ENCODE measurements at regions not wholly inside any gene's neighbourhood (a gene's known extent, or its start where the extent isn't known, plus 50 kb on each side); places are given as distances from the start of the nearest gene placed in this dataset.

DNA sequence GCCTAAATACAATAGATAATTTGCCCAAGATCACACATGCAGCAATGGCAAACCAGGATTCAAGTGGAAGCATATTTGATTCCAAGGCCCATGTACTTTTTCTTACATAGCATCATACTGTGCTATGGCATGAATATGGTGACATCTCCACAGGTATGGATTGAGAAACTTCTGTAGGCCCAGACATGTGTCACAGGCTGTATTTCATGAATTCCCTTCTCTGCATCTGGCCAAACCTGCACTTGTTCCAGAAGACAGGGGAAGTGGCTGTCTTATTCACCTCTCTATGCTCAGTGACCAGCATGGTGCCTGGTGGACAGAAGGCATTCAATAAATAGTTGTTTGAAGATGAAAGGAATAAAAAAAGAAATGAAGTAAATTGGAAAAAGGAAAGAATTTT, 77.3 kb upstream of the TMEM164 start:
- no peak overlapping the region for H3K4me3 ChIP-seq (ENCODE audit: low read depth, low read length)
- TF ChIP-seq, protein P1, sequence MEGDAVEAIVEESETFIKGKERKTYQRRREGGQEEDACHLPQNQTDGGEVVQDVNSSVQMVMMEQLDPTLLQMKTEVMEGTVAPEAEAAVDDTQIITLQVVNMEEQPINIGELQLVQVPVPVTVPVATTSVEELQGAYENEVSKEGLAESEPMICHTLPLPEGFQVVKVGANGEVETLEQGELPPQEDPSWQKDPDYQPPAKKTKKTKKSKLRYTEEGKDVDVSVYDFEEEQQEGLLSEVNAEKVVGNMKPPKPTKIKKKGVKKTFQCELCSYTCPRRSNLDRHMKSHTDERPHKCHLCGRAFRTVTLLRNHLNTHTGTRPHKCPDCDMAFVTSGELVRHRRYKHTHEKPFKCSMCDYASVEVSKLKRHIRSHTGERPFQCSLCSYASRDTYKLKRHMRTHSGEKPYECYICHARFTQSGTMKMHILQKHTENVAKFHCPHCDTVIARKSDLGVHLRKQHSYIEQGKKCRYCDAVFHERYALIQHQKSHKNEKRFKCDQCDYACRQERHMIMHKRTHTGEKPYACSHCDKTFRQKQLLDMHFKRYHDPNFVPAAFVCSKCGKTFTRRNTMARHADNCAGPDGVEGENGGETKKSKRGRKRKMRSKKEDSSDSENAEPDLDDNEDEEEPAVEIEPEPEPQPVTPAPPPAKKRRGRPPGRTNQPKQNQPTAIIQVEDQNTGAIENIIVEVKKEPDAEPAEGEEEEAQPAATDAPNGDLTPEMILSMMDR (IDR thresholded peaks at IDR 0.05; ENCODE audit: low read depth, low read length) = no peak

DNA sequence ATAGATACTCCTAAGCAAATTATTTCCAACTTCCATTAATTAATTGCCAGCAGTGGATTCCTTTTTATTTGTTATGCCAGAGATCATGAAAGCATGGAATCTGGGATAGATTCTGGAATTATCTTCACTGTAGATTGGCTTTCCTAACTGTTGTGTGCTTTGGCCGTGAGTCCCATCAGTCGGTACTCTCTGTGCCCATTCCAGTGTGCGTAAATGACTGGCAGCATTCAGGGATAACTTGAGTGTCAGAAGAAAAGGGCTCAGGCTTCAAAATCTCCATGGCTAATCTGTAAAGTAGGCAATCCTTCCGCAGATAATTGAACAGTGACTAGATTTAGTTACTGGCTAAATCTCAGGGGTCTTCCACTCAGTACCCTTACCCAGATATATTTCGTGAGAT, 76.8 kb upstream of the TMEM164 start:
- no peak overlapping the region for H3K4me3 ChIP-seq (ENCODE audit: low read depth, low read length)
- TF ChIP-seq, protein P1 (IDR thresholded peaks at IDR 0.05; ENCODE audit: low read depth, low read length) = no peak

DNA sequence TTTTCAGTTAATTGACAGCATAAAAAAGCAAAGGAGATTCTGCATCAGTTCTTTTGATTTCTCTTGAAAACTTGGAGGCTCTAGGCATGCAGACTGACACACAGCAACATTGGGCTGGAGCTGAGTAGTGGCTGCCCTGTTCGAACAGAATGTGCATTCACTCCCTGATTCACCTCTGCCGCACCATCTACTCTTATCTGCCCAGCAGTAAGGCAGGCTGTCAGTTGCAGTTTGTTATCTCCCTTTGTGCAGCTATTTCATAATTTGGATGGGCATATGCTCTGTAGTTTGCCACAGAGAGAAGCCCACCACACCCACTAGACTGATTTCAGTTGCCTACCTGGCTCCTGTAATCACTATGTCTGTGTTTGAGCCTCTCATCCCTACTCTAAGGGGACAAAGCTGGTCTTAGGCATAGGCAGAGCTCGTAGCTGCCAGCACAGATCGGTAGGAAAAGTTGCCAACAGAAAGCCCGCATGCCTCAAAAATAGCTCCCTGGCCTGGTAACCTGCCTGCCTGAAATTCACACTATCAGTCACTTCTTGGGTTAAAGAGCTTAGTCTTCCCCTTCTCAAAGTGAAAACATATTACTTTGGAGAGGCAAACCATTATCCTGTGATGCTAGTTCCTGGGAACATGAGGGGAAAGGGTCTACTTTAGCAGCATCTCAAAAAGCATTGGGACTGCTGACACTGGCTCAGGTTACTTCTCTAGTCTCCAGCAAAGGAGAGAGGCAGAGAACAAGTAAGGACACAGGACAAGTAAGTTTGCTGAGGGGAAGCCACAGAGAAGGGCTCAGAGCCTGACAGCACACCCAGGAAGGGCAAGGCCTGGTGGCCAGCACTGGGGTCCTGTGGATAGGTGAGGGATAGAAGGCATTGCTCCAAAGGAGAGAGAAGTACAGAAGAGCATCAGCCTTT, 75.9 kb upstream of the TMEM164 start:
- TF ChIP-seq, protein P1 (IDR thresholded peaks at IDR 0.05; ENCODE audit: low read depth, low read length) = no peak
- no peak overlapping the region for H3K4me3 ChIP-seq (ENCODE audit: low read depth, low read length)

DNA sequence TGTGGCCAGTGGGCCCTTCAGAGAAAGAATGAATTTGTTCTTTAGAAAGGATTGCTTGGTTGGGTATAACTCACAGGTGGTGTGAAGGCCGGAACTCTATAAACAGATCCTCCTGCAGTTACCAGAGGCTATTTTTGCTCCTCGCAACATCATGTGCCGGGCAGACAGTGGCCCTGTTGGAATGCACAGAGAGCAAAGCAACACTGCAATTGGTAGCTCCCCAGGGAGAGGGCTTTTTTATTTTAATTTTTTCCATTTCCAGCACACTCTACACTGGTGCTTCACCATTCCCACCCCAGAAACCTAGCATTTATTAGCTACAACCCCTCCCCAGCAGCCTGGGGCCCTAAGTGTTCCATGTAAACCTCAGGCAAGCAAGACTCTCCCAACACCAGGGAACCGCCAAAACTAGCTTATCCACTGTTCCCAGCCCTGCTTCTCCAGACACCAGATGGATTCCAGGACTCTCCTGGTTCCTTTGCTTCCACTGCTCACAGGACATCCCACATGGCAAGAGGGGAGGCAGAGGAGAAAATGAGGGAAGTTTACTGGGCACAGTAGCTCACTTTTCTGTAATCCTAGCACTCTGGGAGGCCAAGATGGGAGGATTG, 75.1 kb upstream of the TMEM164 start:
- H3K4me3 ChIP-seq (ENCODE audit: low read depth, low read length) = no peak overlapping the region
- TF ChIP-seq, protein P1 (IDR thresholded peaks at IDR 0.05; ENCODE audit: low read depth, low read length) = no peak

DNA sequence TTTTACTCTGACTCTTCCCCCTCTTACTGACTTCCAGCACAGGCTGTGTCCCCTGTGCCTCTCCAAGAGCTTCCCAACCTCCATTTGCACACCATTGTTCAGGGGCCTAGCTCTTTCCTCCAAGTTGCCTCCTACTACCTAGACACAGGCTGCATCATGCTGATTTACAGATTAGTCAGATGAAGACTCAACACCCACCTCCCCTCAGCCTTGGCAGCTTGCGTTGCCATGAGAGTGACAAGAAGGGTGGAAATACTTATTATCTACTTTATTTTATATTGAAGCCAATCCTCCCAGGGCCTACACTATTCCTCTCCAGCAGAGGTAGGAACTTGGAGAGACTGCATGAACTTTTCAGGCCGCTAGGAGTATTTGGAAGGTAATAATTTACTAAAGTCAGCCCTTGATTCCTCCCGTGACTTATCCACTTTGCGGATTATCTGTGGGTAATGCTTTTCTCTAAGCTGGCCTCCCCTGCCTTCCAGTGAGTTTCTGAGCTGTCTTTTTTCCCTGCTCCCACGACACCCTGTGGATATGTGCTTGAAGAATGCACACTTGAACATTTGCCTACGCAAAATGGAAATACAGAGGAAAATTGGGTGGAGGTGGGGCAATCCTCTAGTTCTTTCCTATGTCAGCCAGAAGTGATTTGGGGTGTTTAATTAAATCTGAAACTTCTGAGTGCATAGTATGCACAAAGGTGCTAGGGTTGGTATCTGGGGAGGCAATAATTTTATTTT, 74.1 kb upstream of the TMEM164 start:
- TF ChIP-seq, protein P1 (IDR thresholded peaks at IDR 0.05; ENCODE audit: low read depth, low read length) = no peak
- no peak overlapping the region for H3K4me3 ChIP-seq (ENCODE audit: low read depth, low read length)

DNA sequence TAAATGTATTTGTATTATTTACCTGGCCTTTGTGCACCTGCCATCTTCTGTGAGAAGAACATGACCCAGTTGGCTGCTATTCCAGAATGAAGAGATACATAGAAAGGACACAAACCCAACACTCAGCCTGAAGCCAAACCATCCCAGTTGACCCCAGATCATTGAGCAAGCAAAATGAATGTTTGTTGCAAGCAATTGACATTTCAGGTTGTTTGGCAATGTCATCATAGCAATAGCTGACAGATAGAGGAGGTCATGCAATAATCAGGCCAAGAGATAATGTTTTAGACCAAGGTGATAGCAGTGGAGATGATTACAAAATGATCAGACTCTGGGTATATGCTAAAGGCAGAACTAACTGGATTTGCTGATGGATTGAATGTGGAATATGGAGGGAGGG, 71.2 kb upstream of the TMEM164 start:
- TF ChIP-seq, protein P1 (IDR thresholded peaks at IDR 0.05; ENCODE audit: low read depth, low read length) = no peak
- no peak overlapping the region for H3K4me3 ChIP-seq (ENCODE audit: low read depth, low read length)
